Activated naive CD8-positive, alpha-beta T cell treated with anti-CD3 and anti-CD28 coated beads, Interleukin-2, amount 50 U/mL, for 24 hours (primary cell): ENCODE measurements at regions not wholly inside any gene's neighbourhood (a gene's known extent, or its start where the extent isn't known, plus 50 kb on each side); places are given as distances from the start of the nearest gene placed in this dataset.

ENCODE experiments used
- ATAC-seq: fragments of 150-1000 bp; cut with Tn5 transposase; one replicate; pipeline ENCODE4 v1.10.0; 2021
- DNase-seq: peaks from one replicate; pipeline ENCODE4 v3.0.0; 2021
- H3K27ac Mint-ChIP-seq: one replicate; pipeline ENCODE4 v1.8.0; 2021; ENCODE audit warnings: mild to moderate bottlenecking, mixed read lengths
- H3K27me3 Mint-ChIP-seq: one replicate; pipeline ENCODE4 v1.8.0; 2021; ENCODE audit warnings: mixed read lengths
- H3K36me3 Mint-ChIP-seq: one replicate; pipeline ENCODE4 v1.8.0; 2021; ENCODE audit warnings: low read depth, mixed read lengths
- H3K4me1 Mint-ChIP-seq: one replicate; pipeline ENCODE4 v1.8.0; 2021; ENCODE audit warnings: mixed read lengths
- H3K4me3 Mint-ChIP-seq: one replicate; pipeline ENCODE4 v1.8.0; 2021; ENCODE audit warnings: mild to moderate bottlenecking, moderate library complexity, mixed read lengths
- H3K9me3 Mint-ChIP-seq: one replicate; pipeline ENCODE4 v1.8.0; 2021; ENCODE audit warnings: mixed read lengths

DNA sequence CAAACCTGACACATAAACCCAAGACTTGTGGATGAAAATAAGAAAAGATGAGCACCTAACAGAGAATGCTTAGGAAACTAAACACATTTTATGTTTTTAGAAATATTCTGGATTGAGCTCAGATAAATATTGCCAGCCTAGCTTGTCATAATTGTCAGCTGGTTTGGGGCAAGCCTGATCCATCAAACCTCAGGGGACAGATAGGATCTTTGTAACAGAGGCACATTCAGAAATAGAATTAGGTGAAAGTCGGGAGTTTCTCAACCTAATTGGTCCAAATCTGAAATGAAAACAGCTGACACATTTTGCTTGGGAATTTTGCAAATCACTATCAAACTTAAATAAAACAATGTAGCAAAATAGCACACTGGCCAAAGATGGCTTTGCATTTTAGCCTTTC lies 503.7 kb downstream of the ANXA1 start:
- Mint-ChIP-seq H3K9me3 (peaks cover 20% of the 10 kb centered on the region), H3K4me3 (no peak overlapping the region), H3K27me3 (no peaks in the 10 kb centered on the region), H3K4me1 (no peaks in the 10 kb centered on the region), H3K36me3 (no peaks in the 10 kb centered on the region), H3K27ac (no peak overlapping the region)
- no peak for DNase-seq
- ATAC-seq: no peak

DNA sequence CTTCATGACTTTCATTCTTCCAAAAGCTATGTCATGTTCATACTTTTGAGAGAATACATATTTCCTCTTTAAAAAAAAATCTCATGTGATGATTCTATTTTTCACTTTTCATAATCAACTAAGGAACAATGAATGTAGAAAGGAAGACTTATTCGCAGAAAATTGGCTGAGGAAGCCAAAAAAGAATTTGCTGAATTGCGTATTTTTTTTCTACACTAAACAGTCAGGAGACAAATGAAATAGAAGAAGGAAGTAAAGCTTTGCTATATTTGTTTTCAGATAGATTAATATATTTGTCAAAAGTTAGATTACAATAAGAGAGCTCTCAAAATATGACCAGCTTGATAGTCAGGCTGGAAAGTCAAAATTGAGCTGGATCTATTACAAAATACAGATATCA lies 504.2 kb downstream of the ANXA1 start:
- Mint-ChIP-seq H3K27ac (no peak overlapping the region), H3K27me3 (no peaks in the 10 kb centered on the region), H3K4me1 (no peaks in the 10 kb centered on the region), H3K4me3 (no peak overlapping the region), H3K36me3 (no peaks in the 10 kb centered on the region), H3K9me3 (peaks cover 20% of the 10 kb centered on the region)
- DNase-seq: no peak
- no peak for ATAC-seq

DNA sequence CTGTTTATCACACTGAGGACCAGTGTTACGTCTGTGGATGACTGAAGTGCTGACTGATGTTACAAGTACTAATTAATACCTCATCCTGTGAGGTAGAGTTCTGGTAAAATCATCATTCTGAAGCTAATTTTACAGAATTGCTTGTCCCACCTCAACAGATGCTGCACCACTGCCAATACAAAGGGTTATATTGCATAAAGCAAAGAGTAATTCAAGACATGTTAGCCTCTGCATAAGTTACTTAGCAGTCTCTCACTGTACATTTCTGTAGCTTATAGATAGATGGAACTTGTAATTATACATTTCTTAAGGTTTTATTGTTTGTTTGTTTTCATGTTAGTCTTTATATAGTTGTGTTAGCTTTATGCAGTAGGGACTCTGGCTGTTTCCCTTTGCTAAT lies 513.6 kb downstream of the ANXA1 start:
- Mint-ChIP-seq H3K9me3 (peaks cover 4% of the 10 kb centered on the region), H3K27ac (no peak overlapping the region), H3K4me1 (no peaks in the 10 kb centered on the region), H3K4me3 (no peak overlapping the region), H3K36me3 (no peaks in the 10 kb centered on the region), H3K27me3 (no peaks in the 10 kb centered on the region)
- ATAC-seq (no peak), DNase-seq (no peak)

DNA sequence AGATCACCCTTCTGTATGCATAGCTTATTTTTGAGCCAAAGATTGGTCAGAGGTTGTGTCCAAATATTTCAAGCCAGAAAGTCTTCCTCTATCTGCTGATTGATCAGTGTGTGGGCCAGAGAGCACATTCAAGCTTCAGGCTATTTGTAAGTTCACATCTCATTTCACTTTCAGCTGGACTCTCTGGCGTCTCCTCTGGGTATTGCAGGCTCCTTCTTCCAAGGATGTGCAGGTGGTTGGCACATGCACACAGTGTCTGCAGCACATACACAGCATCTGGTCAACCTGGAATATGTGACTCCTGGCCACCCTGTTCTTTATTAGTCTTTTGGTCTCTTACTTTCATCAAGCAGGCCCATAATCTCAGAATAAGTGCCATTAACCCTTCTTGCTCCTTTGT lies 516.1 kb downstream of the ANXA1 start:
- H3K36me3 Mint-ChIP-seq: no peaks in the 10 kb centered on the region
- DNase-seq (no peak), ATAC-seq (no peak)
- no peak overlapping the region for H3K4me3 Mint-ChIP-seq
- no peaks in the 10 kb centered on the region for H3K27me3 Mint-ChIP-seq
- no peak overlapping the region for H3K27ac Mint-ChIP-seq
- H3K4me1 Mint-ChIP-seq: no peaks in the 10 kb centered on the region
- H3K9me3 Mint-ChIP-seq: peaks cover 3% of the 10 kb centered on the region

DNA sequence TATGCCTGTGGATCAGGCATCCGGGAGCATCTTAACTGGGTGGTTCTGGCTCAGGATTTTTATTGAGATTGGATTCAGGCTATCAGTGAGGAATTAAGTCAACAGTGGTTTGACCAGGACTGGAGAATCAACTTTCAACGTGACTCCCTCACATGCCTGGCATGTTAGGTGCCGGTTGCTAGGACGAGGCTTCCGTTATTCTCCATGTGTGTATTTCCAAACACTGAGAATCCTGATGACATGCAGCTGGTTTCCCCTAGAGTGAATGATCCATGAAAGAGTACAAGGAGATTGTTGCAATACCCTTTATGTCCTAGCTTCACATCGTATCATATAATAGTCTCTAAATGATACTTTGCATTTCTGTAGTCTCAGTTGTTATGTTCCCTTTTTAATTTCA lies 529.2 kb downstream of the ANXA1 start:
- no peak for DNase-seq
- Mint-ChIP-seq H3K4me3 (no peak overlapping the region), H3K9me3 (peaks cover 7% of the 10 kb centered on the region), H3K27me3 (no peaks in the 10 kb centered on the region), H3K36me3 (no peaks in the 10 kb centered on the region), H3K27ac (no peak overlapping the region), H3K4me1 (no peaks in the 10 kb centered on the region)
- ATAC-seq: no peak

DNA sequence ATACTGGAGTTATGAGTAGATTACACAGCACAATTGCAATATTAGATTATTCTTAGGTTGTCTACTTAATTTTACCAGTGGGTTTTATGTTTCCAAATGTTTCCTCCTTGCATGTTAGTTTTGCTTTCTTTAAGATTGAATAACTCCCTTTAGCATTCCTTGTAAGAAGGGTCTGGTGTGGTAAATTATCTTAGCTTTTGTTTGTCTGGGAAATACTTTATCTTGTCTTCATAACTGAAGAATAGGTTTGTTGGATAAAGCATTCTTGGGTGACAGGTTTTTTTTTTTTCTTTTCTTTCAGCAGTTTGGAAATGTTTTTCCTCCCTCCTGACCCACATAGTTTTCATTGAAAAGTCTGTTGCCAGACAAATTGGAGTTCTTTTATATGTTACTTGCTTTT lies 531.1 kb downstream of the ANXA1 start:
- no peaks in the 10 kb centered on the region for H3K27me3 Mint-ChIP-seq
- no peak overlapping the region for H3K4me3 Mint-ChIP-seq
- H3K9me3 Mint-ChIP-seq: peaks cover 7% of the 10 kb centered on the region
- no peak overlapping the region for H3K27ac Mint-ChIP-seq
- H3K4me1 Mint-ChIP-seq: no peaks in the 10 kb centered on the region
- DNase-seq (no peak), ATAC-seq (no peak)
- no peaks in the 10 kb centered on the region for H3K36me3 Mint-ChIP-seq

DNA sequence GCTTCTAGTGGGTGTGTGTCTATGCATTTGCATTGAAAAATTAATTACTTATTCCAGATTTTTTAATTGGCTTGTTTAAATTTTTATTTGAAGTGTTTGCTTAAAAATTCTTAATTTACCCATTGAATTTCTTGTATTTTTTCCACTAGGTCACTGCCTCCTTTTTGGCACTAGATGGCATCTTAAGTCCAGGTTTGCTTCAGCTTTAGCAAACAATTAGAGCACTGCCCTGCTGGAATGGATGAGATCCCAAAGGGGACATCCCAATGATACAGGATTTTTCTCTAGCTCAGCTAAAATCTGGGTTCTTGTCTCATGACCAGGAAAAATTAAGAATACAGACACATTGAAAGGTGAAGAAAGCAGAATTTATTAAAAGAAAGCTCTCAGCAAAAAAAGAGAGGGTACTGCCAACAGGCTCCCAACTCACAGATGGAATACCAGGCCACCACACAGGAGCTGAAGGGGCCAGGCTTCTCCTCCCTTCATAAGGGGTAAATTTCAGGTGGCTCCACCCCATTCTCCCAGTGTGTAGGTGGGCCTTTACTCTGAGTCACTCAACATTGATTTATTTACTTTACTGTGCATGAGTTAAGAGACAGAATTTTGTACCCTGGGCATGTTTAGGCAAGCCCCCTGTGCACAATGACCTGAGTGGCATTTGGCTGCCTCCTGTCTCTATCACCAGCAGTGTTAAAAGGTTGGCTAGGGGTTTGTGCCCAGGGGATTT lies 532.4 kb downstream of the ANXA1 start:
- peaks cover 12% of the 10 kb centered on the region for H3K9me3 Mint-ChIP-seq

DNA sequence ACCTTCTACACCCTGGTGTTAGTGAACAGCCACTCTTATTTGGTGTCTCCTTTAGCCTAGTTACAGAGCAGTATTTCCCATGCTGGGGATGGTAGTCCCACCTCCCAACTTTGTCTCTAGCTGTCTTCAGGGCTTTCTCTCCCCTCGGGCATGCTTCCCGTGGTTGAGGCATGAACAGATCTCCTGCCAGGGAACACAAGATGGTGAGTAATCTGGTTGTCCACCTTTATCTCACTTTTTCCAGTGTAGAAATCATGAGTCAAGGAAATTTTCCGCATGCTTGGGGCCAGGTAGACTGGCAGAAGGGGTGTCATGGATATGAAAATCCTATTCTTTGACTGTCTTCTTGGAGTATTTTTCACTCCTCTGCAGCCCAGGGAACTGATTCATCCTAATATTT lies 532.9 kb downstream of the ANXA1 start:
- ATAC-seq (no peak), DNase-seq (no peak)
- no peaks in the 10 kb centered on the region for H3K4me1 Mint-ChIP-seq
- H3K27ac Mint-ChIP-seq: no peak overlapping the region
- peaks cover 12% of the 10 kb centered on the region for H3K9me3 Mint-ChIP-seq
- no peak overlapping the region for H3K4me3 Mint-ChIP-seq
- no peaks in the 10 kb centered on the region for H3K36me3 Mint-ChIP-seq
- H3K27me3 Mint-ChIP-seq: no peaks in the 10 kb centered on the region

More for the DNA sequence above, 532.4 kb downstream of the ANXA1 start:
- no peak overlapping the region for H3K4me3 Mint-ChIP-seq
- no peak overlapping the region for H3K27ac Mint-ChIP-seq
- no peaks in the 10 kb centered on the region for H3K4me1 Mint-ChIP-seq
- ATAC-seq (no peak), DNase-seq (no peak)
- no peaks in the 10 kb centered on the region for H3K36me3 Mint-ChIP-seq
- H3K27me3 Mint-ChIP-seq: no peaks in the 10 kb centered on the region

DNA sequence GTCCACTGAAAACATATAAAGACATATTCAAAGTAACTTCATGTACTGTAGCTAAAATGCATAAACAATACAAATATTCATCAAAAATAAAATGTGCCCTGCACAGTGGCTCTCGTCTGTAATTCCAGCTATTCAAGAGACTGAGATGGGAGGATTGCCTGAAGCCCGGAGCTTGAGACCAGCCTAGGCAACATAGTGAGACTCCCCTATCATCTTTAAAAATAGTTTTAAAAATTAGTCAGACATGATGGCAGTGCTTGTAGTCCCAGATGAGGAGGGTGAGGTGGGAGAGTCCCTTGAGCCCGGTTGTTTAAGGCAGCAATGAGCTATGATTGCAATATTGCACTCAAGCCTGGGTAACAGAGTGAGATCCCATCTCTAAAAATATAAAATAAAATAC lies 534.1 kb downstream of the ANXA1 start:
- no peaks in the 10 kb centered on the region for H3K4me1 Mint-ChIP-seq
- ATAC-seq (no peak), DNase-seq (no peak)
- no peak overlapping the region for H3K27ac Mint-ChIP-seq
- no peaks in the 10 kb centered on the region for H3K36me3 Mint-ChIP-seq
- no peaks in the 10 kb centered on the region for H3K27me3 Mint-ChIP-seq
- H3K9me3 Mint-ChIP-seq: peaks cover 12% of the 10 kb centered on the region
- H3K4me3 Mint-ChIP-seq: no peak overlapping the region

DNA sequence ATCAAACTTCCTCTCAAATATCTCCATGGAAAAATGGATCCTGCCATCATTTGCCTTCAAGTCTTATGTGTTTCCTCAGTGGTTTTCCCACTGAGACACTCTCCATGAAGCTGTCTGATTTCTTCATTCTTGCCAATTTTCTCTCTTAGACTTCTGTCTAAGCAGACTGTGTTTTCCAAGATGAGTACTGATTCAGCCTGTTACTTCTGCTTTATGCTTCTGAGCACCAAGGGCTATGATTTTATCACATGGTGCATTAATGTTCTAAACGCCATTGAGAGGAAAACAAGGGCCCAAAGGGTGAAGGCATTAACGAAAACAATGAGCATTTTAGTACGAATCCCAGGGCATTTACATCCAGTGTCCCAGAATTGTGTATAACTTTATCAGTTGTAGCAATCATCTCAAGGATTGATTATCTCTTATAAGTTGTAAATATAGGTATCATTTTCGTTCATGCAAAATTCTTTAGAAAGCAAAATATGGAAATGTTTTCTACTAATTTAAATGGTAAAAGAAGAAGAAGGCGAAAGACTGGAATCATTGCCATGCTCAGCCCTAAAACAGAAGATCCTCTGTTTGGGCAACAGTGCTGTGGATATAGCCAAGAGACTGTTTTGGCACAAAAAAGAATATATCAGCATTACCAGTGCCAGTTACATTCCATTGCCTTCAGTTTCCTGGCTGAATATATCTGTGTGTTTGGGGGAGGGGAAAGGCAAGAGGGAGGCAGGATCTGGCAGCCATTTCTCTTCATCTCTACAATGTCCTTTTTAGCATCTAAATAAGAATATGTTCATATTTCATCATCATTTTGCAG lies 537.6 kb downstream of the ANXA1 start:
- DNase-seq: no peak
- H3K36me3 Mint-ChIP-seq: no peaks in the 10 kb centered on the region
- no peaks in the 10 kb centered on the region for H3K4me1 Mint-ChIP-seq
- no peak overlapping the region for H3K4me3 Mint-ChIP-seq
- H3K27me3 Mint-ChIP-seq: no peaks in the 10 kb centered on the region
- no peak for ATAC-seq
- H3K27ac Mint-ChIP-seq: no peak overlapping the region
- peaks cover 12% of the 10 kb centered on the region for H3K9me3 Mint-ChIP-seq

DNA sequence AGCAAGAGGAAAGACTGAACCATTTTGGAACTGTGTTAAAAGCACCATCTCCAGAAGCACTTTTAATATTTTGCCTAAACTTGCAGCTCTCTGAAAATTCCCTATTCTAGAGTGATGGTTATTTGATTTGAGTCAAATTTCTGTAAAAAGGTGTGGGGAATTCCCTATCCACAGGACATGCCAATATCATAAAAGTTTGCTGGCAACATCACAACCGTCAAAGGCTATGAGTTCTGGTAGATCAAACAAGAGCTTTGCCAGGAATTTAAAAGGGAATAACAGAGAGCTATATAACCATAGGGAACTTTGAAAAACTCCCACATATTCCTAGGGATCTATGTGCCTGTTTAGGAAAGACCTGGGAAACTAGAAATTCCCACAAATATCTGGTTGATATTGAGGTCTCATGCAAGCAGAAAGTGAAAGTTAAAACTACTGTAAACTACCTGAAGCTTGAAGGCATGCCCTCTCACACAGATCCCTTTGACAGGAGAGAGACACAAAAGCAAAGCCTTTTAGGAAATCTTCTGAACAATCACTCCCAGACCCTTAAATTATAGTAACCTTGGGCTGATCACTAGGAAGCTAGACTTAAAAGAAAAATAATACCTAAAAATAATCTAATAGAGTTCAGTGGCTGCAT lies 549.9 kb downstream of the ANXA1 start:
- H3K27me3 Mint-ChIP-seq: no peaks in the 10 kb centered on the region
- no peaks in the 10 kb centered on the region for H3K9me3 Mint-ChIP-seq
- DNase-seq (no peak), ATAC-seq (no peak)
- H3K4me1 Mint-ChIP-seq: no peaks in the 10 kb centered on the region
- H3K27ac Mint-ChIP-seq: no peak overlapping the region
- no peaks in the 10 kb centered on the region for H3K36me3 Mint-ChIP-seq
- H3K4me3 Mint-ChIP-seq: no peak overlapping the region

DNA sequence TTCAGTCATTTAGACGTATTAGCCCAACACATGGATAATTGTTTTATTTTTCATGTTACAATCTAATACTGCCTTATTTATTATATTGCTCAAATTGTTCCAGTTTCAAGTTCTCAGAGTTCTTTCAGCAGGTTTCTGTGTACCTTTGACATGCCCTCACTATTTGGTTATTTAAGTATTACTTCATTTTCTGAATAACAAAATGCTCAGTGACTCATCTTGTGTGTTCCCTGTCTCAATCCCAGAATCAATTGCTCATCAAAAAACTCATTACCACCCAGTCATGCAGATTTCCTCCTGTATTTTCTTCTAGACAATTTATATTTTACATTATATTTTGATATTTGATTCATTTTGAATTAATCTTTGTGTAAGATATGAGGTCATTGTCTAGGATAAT lies 562.6 kb downstream of the ANXA1 start:
- no peaks in the 10 kb centered on the region for H3K9me3 Mint-ChIP-seq
- no peaks in the 10 kb centered on the region for H3K27me3 Mint-ChIP-seq
- no peaks in the 10 kb centered on the region for H3K36me3 Mint-ChIP-seq
- H3K4me3 Mint-ChIP-seq: no peak overlapping the region
- H3K27ac Mint-ChIP-seq: no peak overlapping the region
- H3K4me1 Mint-ChIP-seq: no peaks in the 10 kb centered on the region
- DNase-seq (no peak), ATAC-seq (no peak)

DNA sequence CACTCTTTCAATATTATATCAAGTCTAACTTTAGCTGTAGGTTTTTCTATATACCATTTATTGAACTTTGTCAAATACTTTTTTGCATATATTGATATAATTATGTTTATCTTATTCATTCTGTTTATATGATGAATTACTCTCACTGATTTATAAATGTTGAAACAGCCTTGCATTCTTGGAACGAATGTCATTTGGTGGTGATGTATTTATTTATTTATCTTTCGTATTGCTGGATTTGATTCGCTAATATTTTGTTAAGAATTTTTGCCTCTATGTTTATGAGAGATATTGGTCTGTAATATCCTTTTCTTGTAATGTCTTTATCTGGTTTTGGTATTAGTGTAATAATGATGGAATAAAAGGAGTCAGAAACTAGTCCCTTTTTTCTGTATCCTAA lies 563.9 kb downstream of the ANXA1 start:
- H3K27ac Mint-ChIP-seq: no peak overlapping the region
- H3K4me1 Mint-ChIP-seq: no peaks in the 10 kb centered on the region
- DNase-seq (no peak), ATAC-seq (no peak)
- no peaks in the 10 kb centered on the region for H3K36me3 Mint-ChIP-seq
- no peak overlapping the region for H3K4me3 Mint-ChIP-seq
- H3K9me3 Mint-ChIP-seq: no peaks in the 10 kb centered on the region
- no peaks in the 10 kb centered on the region for H3K27me3 Mint-ChIP-seq

DNA sequence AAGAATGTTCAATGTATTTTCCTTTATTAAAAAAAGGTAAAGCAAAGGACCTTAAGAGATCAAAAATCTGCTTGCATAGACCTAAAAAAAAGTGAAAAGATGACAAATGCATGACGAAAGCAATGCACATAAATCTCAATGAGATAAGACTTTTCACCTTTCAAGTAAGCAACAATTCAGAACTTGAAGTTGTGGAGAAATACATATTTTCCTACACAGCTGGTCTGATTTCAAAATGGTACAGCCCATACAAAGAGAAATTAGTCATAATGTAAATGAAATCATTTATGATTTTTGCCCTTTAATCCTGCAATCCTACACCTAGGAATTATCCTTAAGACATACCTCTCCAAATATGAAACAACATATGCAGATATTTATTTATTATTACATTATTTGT lies 568.0 kb downstream of the ANXA1 start:
- Mint-ChIP-seq H3K27ac (no peak overlapping the region), H3K4me3 (no peak overlapping the region), H3K9me3 (peaks cover 4% of the 10 kb centered on the region), H3K36me3 (no peaks in the 10 kb centered on the region), H3K4me1 (no peaks in the 10 kb centered on the region), H3K27me3 (no peaks in the 10 kb centered on the region)
- ATAC-seq: no peak
- no peak for DNase-seq

DNA sequence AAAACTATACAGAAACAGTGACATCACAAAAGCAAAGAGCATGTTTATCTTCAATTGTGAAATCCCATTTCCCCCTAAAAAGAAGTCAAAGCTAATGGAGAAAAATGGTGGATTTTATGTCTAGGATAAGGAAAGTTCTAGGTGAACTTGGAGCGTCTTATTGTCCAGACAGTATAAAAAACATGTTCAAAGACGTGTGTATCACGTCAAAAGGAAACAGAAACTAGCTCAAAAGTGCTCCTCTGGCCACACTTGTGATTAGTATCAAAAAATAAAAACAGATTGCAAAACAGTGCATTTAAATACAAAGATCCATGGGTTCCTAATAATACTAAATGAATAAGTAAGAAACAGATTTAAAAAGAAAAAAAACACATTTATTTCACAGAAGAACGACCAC lies 568.9 kb downstream of the ANXA1 start:
- Mint-ChIP-seq H3K36me3 (no peaks in the 10 kb centered on the region), H3K27me3 (no peaks in the 10 kb centered on the region), H3K9me3 (peaks cover 4% of the 10 kb centered on the region), H3K4me3 (no peak overlapping the region), H3K4me1 (no peaks in the 10 kb centered on the region), H3K27ac (no peak overlapping the region)
- ATAC-seq: no peak
- DNase-seq: no peak
